Kidney (tissue), 13 donors: ENCODE measurements at regions not wholly inside any gene's neighbourhood (a gene's known extent, or its start where the extent isn't known, plus 50 kb on each side); places are given as distances from the start of the nearest gene placed in this dataset.

Experiments used
- DNase-seq, 5 donors: peaks; one replicate each; pipeline ENCODE4 v3.0.0-alpha.2; 2013 to 2020
- FAIRE-seq: peaks from 2 replicates; lab custom pipeline; 2012; peaks lifted over from hg19 to GRCh38; lab: Jason Lieb, UNC
- H3K27ac ChIP-seq, 2 donors: one replicate each; pipeline ENCODE4 v1.7.0; 2013; ENCODE audit warnings: low read depth in 2 of 2, low read length in 2 of 2, inconsistent platforms in 1 of 2
- H3K27me3 ChIP-seq: one replicate; pipeline ENCODE4 v1.7.1; 2013; ENCODE audit warnings: low read length, inconsistent platforms; ENCODE audit not compliant: control insufficient read depth, insufficient read depth
- H3K36me3 ChIP-seq, 3 donors: one replicate each; pipeline versions ENCODE4 v1.7.0 to v1.7.1; 2013; ENCODE audit warnings: low read length in 3 of 3, control low read depth in 1 of 3, inconsistent platforms in 1 of 3; ENCODE audit not compliant: insufficient read depth in 3 of 3, control insufficient read depth in 2 of 3
- H3K4me1 ChIP-seq, 3 donors: one replicate each; pipeline versions ENCODE4 v1.7.0 to v1.7.1; 2013; ENCODE audit warnings: low read length in 3 of 3, inconsistent platforms in 1 of 3, low read depth in 1 of 3; ENCODE audit not compliant: control insufficient read depth in 2 of 3, insufficient read depth in 2 of 3
- H3K4me3 ChIP-seq, 3 donors: one replicate each; pipeline versions ENCODE4 v1.7.0 to v1.8.1; 2013; ENCODE audit warnings: low read length in 3 of 3, control low read depth in 1 of 3, inconsistent platforms in 1 of 3
- H3K9ac ChIP-seq, 3 donors: one replicate each; pipeline versions ENCODE4 v1.7.0 to v1.7.1; 2013; ENCODE audit warnings: low read length in 3 of 3, control low read depth in 1 of 3, inconsistent platforms in 1 of 3
- H3K9me3 ChIP-seq, 3 donors: one replicate each; pipeline versions ENCODE4 v1.7.0 to v1.7.1; 2013; ENCODE audit warnings: low read length in 3 of 3, control low read depth in 1 of 3, inconsistent platforms in 1 of 3; ENCODE audit not compliant: control insufficient read depth in 2 of 3, insufficient read depth in 1 of 3
- intact Hi-C: fragments of 100-400 bp; cut with DNase I; formaldehyde crosslinking; loops from one replicate; pipeline ENCODE4 v1.11.1; 2022
- TF ChIP-seq, protein P1 (sequence below): IDR thresholded peaks from 3 replicates; pipeline ENCODE4 v1.5.1; 2012; ENCODE audit warnings: mild to moderate bottlenecking, moderate library complexity, borderline replicate concordance; ENCODE audit not compliant: insufficient read depth; ENCODE audit errors: extremely low read depth
- donor health status: control.
- donor health status: control.
- donor health status: control.
- donor health status: control.
- donor health status: control.
- donor health status: DM: yes; HTN: yes; CAD: no.
- donor health status: Normal renal cell carcinoma (clear cell type).

DNA sequence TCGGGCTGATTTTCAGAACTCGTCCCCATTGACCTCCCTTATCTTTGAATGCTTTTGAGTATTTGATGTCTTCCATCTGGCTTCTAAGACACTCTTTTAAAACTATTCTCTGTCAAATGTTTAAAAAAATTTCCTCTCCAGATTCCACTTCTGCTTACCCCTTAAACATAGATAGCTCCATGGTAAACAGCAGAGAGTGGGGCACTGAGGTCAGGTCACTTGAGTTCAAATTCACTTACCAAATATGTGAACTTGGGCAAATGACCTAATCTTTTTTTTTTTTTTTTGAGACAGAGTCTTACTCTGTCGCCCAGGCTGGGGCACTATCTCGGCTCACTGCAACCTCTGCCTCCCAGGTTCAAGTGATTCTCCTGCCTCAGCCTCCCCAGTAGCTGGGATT lies 126.8 kb upstream of the CPSF6 start:
- Histone ChIP-seq H3K4me3 (no peak overlapping the region), H3K27ac (no peak overlapping the region), H3K36me3 (no peaks in the 10 kb centered on the region), H3K4me1 (peaks cover 0 to 6% (median under 1%) of the 10 kb centered on the region in 3 donors), H3K9me3 (no peaks in the 10 kb centered on the region), H3K9ac (no peak overlapping the region), H3K27me3 (no peaks in the 10 kb centered on the region)
- TF ChIP-seq, protein P1, sequence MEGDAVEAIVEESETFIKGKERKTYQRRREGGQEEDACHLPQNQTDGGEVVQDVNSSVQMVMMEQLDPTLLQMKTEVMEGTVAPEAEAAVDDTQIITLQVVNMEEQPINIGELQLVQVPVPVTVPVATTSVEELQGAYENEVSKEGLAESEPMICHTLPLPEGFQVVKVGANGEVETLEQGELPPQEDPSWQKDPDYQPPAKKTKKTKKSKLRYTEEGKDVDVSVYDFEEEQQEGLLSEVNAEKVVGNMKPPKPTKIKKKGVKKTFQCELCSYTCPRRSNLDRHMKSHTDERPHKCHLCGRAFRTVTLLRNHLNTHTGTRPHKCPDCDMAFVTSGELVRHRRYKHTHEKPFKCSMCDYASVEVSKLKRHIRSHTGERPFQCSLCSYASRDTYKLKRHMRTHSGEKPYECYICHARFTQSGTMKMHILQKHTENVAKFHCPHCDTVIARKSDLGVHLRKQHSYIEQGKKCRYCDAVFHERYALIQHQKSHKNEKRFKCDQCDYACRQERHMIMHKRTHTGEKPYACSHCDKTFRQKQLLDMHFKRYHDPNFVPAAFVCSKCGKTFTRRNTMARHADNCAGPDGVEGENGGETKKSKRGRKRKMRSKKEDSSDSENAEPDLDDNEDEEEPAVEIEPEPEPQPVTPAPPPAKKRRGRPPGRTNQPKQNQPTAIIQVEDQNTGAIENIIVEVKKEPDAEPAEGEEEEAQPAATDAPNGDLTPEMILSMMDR, result no peak
- FAIRE-seq, result no peak
- intact Hi-C loops, result no loop called here
- peak in 1 of 5 donors; percentile 57 for DNase-seq

DNA sequence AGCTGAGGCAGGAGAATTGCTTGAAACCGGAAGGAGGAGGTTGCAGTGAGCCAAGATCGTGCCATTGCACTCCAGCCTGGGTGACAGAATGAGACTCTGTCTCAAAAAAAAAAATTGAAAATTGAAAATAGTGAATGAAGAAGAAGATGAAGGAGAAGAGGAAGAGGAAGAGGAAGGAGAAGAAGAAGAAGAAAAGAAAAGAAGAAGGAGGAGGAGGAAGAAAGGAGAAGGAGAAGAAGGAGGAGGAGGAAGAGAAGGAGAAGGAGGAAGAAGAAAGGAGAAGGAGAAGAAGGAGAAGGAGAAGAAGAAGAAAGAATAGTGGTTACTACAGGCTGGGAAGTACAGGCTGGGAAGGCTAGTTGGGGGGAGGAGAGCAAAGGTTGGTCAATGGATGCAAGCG lies 124.3 kb upstream of the CPSF6 start:
- Histone ChIP-seq H3K36me3 (no peaks in the 10 kb centered on the region), H3K9ac (no peak overlapping the region), H3K9me3 (no peaks in the 10 kb centered on the region), H3K4me1 (peaks cover 0 to 2% (median 0%) of the 10 kb centered on the region in 3 donors), H3K27ac (no peak overlapping the region), H3K4me3 (no peak overlapping the region), H3K27me3 (no peaks in the 10 kb centered on the region)
- FAIRE-seq (no peak), DNase-seq (no peak)
- intact Hi-C loops, result no loop called here
- TF ChIP-seq, protein P1, result no peak

DNA sequence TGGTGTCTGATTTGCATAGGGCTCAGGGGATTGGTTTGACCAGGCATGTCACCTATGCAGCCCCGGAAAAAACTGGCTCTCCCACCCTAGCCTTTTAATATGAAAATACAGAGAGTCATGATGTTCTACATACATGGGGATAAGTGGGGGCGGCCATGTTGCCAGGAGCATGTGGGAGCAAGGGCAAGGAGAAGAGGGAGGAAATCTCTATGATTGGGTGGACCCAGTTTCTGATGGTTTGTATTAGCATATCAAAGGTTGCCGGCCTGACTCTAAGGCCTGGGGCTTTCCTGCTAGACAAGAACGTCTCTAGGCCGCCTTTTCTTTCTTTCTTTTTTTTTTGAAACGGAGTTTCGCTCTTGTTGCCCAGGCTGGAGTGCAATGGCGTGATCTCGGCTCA lies 123.4 kb upstream of the CPSF6 start:
- intact Hi-C loops, result no loop called here
- Histone ChIP-seq H3K9me3 (no peaks in the 10 kb centered on the region), H3K27me3 (no peaks in the 10 kb centered on the region), H3K36me3 (no peaks in the 10 kb centered on the region), H3K27ac (no peak overlapping the region), H3K4me1 (peaks cover 0 to 2% (median 0%) of the 10 kb centered on the region in 3 donors), H3K4me3 (no peak overlapping the region), H3K9ac (no peak overlapping the region)
- FAIRE-seq (no peak), DNase-seq (no peak)
- TF ChIP-seq, protein P1, result no peak
